WTC11 (cell line): ENCODE measurements at regions not wholly inside any gene's neighbourhood (a gene's known extent, or its start where the extent isn't known, plus 50 kb on each side); places are given as distances from the start of the nearest gene placed in this dataset.

Source experiments
- CREB1 ChIP-seq: sonication (generic); formaldehyde crosslinking; IDR thresholded peaks from 2 replicates; pipeline ENCODE4 v1.8.0; 2023; ENCODE audit warnings: mild to moderate bottlenecking, missing genetic modification reagents
- CTCF ChIP-seq: fragments of 200-600 bp; IDR thresholded peaks from 2 replicates; pipeline ENCODE4 v1.8.0; 2022; ENCODE audit warnings: antibody characterized with exemption
- FOXP1 ChIP-seq: sonication (generic); formaldehyde crosslinking; IDR thresholded peaks from 2 replicates; pipeline ENCODE4 v1.8.0; 2022; ENCODE audit warnings: missing genetic modification reagents, mild to moderate bottlenecking, moderate library complexity, borderline replicate concordance
- JUN ChIP-seq: sonication (generic); formaldehyde crosslinking; IDR thresholded peaks from 2 replicates; pipeline ENCODE4 v1.8.0; 2023; ENCODE audit warnings: mild to moderate bottlenecking, missing genetic modification reagents
- KAT7 ChIP-seq: sonication (generic); formaldehyde crosslinking; IDR thresholded peaks from 2 replicates; pipeline ENCODE4 v1.8.1; 2023; ENCODE audit warnings: missing genetic modification reagents, mild to moderate bottlenecking, borderline replicate concordance
- MAX ChIP-seq: sonication (generic); formaldehyde crosslinking; IDR thresholded peaks from 2 replicates; pipeline ENCODE4 v1.8.0; 2022; ENCODE audit warnings: mild to moderate bottlenecking, missing genetic modification reagents
- NFE2L1 ChIP-seq: sonication (generic); formaldehyde crosslinking; IDR thresholded peaks from 2 replicates; pipeline ENCODE4 v1.8.1; 2023; ENCODE audit warnings: missing genetic modification reagents
- SMAD3 ChIP-seq: sonication (generic); formaldehyde crosslinking; IDR thresholded peaks from 2 replicates; pipeline ENCODE4 v1.8.0; 2022; ENCODE audit warnings: missing genetic modification reagents, mild to moderate bottlenecking, borderline replicate concordance
- SP1 ChIP-seq: sonication (generic); formaldehyde crosslinking; conservative IDR thresholded peaks from 2 replicates; pipeline ENCODE4 v1.8.1; 2022; ENCODE audit warnings: missing genetic modification reagents
- STAT6 ChIP-seq: sonication (generic); formaldehyde crosslinking; conservative IDR thresholded peaks from 2 replicates; pipeline ENCODE4 v1.8.1; 2023; ENCODE audit warnings: mild to moderate bottlenecking, low read depth, missing genetic modification reagents, moderate library complexity
- USF1 ChIP-seq: sonication (generic); formaldehyde crosslinking; IDR thresholded peaks from 2 replicates; pipeline ENCODE4 v1.8.0; 2022; ENCODE audit warnings: mild to moderate bottlenecking, missing genetic modification reagents
- ZNF232 ChIP-seq: sonication (generic); formaldehyde crosslinking; IDR thresholded peaks from 2 replicates; pipeline ENCODE4 v1.8.0; 2022; ENCODE audit warnings: mild to moderate bottlenecking, missing genetic modification reagents
- ZNF416 ChIP-seq: fragments of 250-450 bp; sonication (Bioruptor Pico); IDR thresholded peaks from 2 replicates; pipeline ENCODE4 v1.9.0; 2021; ENCODE audit warnings: mild to moderate bottlenecking, inconsistent platforms
- TF ChIP-seq, protein P1 (sequence below): sonication (generic); formaldehyde crosslinking; conservative IDR thresholded peaks from 2 replicates; pipeline ENCODE4 v1.8.1; 2022; ENCODE audit warnings: mild to moderate bottlenecking, missing genetic modification reagents

- TF ChIP-seq ZNF416 (CRISPR knock-in tag) (no peak), CTCF (no peak), SMAD3 (CRISPR knock-in tag) (no peak), USF1 (no peak), KAT7 (CRISPR knock-in tag) (no peak), FOXP1 (CRISPR knock-in tag) (no peak), STAT6 (CRISPR knock-in tag) (no peak), SP1 (CRISPR knock-in tag) (no peak), MAX (CRISPR knock-in tag) (no peak), NFE2L1 (CRISPR knock-in tag) (no peak), CREB1 (CRISPR knock-in tag) (no peak), JUN (CRISPR knock-in tag) (no peak), ZNF232 (CRISPR knock-in tag) (no peak)
- TF ChIP-seq, protein P1, sequence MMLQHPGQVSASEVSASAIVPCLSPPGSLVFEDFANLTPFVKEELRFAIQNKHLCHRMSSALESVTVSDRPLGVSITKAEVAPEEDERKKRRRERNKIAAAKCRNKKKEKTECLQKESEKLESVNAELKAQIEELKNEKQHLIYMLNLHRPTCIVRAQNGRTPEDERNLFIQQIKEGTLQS (CRISPR knock-in tag) = no peak
These were observed 64.8 kb downstream of the CARTPT start for GRCh38 chr5:71783891-71784290.
